HG02884 (cell line): ENCODE measurements at regions not wholly inside any gene's neighbourhood (a gene's known extent, or its start where the extent isn't known, plus 50 kb on each side); places are given as distances from the start of the nearest gene placed in this dataset.
"Not testable (repeated sequence)": the region's sequence is repeated elsewhere in the genome, so short reads cannot be mapped to it uniquely, and the experiment has no call there.

Experiments
- ATAC-seq: cut with Tn5 transposase; IDR thresholded peaks from one replicate; pipeline ENCODE4 v1.9.1; 2021; ENCODE audit warnings: mild to moderate bottlenecking, moderate library complexity; ENCODE audit not compliant: unreplicated experiment

DNA sequence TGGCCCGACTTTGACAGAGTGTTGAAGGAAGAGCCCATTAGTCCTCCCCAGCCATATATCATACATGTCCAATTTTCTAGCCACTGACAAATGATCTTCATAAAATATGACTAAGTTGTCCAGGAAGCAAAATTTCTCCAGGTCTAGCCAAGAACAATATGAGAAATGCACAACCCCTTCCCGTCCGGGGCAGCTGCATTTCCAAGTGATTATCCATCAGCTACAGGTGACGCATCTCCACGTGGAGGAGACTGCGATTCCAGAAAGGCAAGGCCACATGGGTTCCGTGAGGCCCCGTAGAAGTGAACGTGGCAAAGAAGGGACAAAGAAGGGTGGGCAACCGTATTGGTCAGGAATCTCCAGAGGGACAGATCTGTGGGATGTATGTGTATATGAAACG is 118.6 kb downstream of the ATP6V0E2 start:
- ATAC-seq = not testable (repeated sequence)

DNA sequence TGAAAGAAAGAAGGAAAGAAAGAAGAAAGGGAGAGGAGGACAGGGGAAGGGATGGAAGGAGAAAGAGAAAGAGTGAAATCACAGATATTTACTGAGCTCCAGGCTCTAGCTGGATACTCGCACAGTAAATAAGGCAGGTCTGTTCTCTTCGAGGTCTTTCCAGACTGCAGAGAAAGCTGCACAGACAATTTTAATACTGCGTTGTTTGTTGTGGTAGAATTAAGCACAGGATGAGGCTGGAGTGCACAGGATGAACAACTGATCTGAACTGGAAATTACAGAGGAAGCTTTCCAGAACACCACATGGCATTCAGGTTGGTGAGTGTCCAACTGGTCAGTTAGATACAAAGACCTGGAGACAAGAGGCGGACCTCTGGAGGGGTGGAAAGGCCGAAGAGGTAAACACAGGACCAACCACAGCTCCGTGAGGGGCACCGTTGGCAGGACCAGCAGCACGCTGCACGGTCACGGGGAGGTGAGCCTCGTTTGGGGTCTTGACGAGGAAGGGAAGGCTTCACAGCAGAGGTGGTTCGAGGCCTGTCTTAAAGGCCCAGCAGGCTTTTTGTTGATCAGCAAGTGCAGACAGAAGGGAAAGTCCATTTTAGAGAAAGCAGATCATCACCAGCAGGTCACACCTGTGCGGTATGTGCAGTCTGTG is 121.7 kb downstream of the ATP6V0E2 start:
- not testable (repeated sequence) for ATAC-seq

DNA sequence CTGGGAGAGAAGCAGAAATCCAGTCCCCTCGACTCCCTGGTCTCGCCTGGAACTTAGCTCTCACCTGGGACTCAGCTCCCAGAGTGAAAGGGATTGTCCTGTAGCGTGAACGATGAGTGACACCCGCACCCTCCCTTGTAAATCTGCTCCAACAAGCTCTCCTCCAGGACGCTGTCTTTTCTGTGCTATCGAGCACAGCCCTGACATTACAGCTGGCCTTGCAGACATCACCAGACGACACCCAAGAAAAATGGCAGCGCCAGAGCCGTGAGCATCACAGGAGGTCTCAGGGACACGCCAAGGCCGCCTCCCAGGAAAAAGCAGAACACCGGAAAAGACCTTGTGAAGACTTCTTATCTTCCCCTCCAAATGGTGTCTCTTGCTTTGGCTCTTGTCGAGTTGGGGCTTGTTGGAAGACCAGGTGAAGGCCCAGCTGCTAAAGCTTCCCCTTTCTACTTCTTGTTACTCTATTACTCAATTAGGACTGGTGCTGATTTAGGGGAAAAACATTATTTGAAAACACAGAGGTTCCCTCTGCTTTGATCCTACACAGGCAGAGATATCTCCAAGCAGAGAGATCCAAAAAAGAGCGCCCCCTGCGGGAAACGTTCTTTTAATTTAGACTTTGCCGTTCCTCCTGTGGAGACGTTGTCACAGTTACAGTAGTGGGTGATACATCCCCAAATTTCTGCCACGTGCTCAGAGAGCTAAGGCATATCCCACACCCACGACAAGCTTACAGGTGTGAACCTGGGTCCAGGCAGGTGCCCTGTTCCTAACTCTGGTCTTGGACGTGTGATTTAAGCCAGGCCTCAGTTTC is 127.2 kb downstream of the ATP6V0E2 start:
- not testable (repeated sequence) for ATAC-seq

DNA sequence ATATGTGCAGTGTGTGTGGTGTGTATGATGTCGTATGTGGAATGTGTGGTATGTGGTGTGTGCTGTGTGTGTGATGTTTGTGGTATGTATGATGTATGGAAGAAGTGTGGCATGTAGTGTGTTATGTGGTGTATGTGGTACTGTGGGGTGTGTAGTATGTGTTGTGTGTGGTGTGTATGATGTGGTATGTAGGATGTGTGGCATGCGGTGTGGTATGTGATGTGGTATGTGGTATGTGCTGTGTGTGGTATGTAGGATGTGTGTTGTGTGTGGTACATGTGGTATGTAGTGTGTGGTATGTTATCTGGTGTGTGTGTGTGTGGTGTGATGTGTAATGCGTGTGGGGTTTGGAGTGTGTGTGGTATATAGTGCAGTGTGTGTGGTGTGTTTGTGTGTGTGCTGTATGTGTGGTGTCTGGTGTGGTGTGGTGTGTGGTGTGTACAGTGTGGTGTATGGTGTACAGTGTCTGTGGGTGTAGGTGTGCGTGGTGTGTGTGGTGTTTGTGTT is 129.6 kb downstream of the ATP6V0E2 start:
- no peak for ATAC-seq

DNA sequence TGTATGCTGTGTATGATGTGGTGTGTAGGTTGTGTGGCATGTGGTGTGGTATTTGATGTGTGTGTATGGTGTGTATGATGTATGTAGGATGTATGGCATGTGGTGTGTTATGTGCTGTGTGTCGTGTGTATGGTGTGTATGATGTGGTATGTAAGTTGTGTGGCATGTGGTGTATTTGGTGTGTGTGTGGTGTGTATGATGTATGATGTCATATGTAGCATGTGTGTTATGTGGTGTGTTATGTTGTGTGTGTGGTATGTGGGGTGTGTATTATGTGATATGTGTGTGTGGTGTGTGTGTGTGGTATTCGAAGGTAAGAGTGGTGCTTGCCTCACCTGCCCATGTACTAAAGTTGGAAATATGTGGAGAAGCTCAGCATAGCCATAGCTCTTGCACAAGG is 130.2 kb downstream of the ATP6V0E2 start:
- ATAC-seq = not testable (repeated sequence)

DNA sequence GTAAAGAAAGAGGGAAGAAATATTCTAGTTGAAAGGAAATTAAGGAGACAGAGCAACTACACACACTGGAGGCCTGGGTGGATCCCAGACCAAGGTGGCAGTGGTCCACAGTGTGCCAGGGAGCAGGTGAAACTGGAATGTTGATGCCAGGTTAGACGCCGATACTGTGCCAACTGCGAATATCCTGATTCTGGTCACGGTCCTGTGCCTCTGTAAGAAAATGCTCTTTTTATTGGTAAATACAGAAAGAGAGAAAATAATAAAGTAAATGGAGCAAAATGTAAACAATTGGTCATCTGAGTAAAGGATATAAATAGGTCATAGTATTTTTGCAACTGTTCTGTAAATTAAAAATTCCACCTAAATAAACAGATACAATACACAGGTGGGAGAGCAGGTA is 131.1 kb downstream of the ATP6V0E2 start:
- not testable (repeated sequence) for ATAC-seq

DNA sequence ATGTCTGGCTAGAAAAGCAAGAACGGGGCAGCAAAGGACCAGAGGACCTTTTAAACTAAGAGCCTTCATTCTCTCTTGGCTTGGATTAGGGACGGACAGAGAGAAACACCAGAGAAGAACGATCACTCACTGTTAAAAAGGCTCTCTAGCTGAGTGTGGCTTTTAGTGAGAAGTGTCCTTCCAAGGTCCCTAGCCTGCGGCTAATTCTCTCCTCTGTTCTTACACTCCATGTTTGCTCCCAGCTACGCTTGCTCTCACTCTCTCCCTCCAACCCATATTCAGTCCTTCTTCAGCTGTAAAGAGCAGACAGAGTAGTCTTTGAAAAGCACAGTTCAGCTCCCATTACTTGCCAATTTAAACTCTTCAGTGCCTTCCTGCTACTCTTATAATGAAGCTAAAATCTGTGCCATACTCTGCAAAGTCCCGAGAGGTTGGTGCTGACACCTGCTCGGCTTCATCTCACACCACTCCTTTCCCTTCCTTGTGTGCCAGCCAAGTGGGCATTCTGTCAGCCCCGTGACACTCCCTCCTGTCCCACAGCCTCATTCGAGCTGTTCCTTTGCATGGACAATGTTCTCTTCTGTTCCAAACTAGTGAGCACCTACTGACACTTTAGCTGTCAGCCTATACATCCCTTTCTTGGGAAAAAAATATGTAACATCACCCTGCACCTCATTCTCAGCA is 136.0 kb downstream of the ATP6V0E2 start:
- not testable (repeated sequence) for ATAC-seq

DNA sequence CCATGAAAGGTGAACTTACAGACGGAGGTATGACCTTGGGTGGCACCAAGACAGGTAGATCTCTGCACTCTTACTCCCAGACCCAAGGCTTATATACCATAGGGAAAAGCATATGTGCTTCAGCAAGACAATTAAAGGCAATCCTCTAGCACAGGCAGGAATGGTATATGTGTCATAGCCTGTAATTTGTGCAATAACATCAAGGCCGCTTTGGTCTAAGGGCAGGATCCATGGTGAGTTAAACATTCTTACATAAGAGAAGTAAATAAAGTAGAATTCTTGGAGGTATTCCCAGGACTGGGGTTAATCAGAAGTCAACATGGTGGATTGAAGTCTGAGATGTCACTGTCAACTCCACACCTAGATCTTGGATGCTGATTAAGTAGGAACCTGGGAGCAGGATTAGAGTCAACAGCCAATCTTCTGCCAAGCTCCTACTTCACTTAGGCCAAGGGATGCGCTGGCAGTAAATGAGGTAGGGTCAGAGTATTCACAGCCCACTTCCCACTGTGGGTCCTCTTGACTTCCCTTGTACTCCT is 143.0 kb downstream of the ATP6V0E2 start:
- not testable (repeated sequence) for ATAC-seq

DNA sequence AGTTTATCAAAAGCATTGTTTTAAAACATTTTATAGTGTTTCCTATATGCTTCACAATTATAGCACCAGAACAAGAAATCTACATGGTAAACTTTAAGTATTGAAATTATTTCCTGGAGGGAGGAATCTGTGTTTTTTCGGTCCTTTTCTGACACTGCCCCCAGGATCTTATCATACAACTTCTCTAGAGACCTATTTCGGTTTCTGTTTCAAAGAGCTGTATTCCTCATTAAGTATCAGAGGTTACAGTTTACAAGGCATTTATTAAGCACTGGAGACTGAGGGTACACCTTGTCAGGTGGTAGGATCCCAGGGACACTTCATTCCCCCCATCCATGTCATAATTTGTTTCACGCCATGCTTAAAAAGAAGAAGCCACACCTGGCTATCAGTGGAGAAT is 146.4 kb downstream of the ATP6V0E2 start:
- ATAC-seq = not testable (repeated sequence)

DNA sequence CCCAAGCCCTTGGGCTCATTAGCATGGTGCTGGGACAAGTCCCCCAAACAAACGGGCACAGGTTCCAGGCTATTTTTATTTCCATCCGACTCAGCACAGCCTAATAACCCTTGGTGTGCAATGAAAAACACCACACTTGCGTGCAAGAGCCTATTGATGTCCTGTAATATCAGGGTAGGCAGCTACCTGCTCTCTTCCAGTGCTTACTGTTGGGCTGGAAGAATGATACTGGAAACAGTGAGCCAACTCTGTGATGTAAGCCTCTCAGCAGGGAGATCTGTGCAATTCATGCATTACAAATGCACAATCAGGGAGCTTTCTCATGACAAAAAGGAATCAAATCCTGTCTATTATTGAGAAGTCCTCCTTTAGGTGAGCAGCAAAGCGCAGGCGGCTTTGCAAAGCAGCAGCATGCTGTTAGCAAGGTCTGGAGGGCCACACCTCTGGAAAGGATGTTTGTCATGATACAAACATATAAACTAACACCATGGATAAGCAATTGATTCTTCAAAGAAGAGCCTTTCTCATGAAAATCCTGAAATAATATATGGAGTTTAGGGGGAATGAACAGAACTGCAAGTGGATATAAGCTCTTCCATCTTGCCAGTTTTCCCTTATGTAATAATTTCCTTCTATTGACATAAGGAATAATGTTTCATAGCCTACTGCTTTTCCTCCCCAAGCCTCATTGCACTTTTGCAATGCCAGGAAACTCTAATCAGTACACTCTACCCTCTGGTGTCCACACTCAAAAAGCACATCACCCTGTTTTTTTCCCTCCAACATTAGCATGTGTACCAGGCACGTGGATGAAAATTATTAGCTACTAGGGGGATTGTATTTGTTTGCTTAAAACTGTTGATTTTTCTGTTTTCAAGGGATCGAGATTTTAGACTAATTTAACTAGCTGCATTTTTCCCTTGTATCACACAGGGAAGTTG is 151.1 kb downstream of the ATP6V0E2 start:
- not testable (repeated sequence) for ATAC-seq

DNA sequence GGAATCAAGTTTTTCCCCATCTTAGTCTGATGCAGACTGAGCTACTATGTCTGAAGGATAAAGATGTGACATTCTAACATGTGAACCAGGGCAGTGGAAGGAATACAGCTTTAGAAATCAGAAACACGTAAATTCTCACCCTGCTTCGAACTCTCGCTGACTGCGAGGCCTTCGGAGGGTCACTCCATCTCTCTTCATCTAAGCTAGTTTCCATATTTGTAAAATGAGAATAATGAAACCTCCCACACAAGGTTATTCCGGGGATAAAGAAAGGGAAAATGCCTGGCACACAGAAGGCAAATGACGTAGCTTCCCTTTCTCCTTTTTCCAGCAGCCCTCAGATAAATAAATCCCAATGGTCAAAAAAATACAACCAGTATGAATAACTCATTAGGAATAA is 152.0 kb downstream of the ATP6V0E2 start:
- ATAC-seq = not testable (repeated sequence)

DNA sequence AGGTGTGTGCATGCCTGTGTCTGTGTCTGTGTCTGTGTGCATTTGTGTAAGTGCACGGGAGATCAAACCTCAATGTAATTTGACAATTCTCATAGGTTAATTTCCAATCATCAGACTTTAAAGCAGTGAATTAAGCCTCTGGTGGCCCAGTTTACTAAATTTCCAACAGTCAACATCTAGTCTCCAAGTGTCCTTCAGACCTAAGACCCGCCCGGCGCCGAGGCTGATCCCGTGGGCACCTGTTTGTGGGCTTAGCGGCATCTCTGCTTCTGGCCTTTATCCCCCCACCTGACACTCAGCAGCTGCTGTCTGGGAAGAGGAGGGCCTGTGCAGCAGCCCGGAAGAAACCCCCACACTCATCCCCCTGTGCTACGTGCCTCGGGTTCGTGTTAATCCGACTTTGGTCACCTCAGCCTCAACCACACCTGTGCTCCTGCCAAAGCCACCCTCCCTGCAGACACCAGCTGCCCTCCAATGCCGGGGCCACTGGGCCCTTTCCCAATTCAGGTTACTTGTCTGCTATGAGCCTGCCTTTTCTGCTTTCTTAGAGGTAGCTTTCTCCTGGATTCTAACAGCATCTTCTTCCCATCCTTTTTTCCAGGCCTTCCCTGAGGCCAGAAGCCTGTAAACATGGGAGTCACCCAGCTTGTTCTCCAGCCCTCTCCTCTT is 154.7 kb downstream of the ATP6V0E2 start:
- not testable (repeated sequence) for ATAC-seq

DNA sequence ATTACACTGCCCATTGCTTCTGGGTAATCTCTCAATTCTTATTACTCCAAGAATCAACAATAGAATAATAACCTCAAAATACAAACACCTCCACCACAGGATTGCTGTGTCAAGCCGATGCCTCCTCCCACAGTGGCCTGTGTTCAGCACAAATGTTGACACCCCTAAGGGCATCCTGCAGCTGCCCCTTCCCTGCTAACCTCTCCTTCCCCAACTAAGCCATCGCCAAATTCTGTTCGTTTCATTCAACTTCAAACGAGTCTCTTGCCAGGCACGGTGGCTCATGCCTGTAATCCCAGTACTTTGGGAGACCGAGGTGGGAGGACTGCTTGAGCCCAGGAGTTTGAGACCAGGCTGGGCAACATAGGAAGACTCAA is 155.2 kb downstream of the ATP6V0E2 start:
- ATAC-seq = not testable (repeated sequence)

DNA sequence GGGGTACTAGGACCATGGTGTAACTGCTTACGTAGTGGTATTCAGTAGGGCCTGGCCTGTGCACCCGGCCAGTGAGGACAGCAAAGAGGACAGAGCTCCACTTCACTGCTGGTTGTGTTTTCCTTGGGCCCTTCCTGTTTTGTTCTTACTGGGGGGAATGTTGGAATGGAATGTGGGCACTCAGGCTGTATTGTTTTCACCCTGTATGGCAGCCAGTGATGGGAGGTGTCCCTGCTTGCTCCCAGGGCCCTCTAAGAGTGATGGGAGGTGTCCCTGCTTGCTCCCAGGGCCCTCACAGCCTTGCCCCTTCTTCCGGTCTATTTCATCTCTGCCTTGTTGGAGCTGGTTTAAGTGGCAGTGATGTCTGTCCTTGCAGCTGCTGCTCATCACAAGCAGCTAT is 158.0 kb downstream of the ATP6V0E2 start:
- ATAC-seq = not testable (repeated sequence)

DNA sequence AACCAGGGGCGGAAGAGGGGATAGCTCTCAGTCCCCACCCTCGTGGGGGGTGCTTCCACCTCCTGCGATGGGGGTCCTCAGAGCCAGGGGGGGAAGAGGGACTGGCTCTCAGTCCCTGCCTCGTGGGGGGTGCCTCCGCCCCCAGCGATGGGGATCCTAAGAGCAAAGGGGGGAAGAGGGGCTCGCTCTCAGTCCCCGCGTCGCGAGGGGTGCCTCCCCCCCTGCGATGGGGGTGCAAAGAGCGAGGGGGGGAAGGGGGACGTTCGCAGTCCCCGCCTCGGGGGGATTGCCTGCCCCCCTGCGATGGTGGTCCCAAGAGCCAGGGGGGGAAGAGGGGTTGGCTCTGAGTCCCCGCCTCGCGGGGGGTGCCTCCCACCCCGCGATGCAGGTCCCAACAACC is 159.9 kb downstream of the ATP6V0E2 start:
- not testable (repeated sequence) for ATAC-seq

DNA sequence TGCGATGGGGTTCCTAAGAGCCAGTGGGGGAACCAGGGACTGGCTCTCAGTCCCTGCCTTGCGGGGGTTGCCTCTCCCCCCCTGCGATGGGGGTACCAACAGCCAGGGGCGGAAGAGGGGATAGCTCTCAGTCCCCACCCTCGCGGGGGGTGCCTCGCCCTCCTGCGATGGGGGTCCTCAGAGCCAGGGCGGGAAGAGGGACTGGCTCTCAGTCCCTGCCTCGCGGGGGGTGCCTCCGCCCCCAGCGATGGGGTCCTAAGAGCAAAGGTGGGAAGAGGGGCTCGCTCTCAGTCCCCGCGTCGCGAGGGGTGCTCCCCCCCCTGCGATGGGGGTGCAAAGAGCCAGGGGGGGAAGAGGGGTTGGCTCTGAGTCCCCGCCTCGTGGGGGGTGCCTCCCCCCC is 162.0 kb downstream of the ATP6V0E2 start:
- not testable (repeated sequence) for ATAC-seq

DNA sequence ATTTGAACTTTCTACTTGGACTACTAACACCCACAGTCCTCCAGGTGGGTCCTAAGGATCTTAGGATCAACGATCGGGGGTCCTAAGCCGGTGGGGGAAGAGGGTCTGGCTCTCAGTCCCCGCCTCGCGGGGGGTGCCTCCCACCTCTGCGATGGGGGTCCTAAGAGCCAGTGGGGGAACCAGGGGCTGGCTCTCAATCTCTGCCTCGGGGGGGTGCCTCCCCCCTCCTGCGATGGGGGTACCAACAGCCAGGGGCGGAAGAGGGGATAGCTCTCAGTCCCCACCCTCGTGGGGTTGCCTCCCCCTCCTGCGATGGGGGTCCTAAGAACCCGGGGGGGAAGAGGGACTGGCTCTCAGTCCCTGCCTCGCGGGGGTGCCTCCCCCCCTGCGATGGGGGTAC is 165.3 kb downstream of the ATP6V0E2 start:
- ATAC-seq = not testable (repeated sequence)

DNA sequence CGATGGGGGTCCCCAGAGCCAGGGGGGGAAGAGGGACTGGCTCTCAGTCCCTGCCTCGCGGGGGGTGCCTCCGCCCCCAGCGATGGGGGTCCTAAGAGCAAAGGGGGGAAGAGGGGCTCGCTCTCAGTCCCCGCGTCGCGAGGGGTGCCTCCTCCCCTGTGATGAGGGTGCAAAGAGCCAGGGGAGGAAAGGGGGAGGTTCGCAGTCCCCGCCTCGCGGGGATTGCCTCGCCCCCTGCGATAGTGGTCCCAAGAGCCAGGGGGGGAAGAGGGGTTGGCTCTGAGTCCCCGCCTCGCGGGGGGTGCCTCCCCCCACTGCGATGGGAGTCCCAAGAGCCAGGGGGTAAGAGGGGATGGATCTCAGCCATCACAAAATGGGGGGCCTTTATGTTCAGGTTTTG is 168.5 kb downstream of the ATP6V0E2 start:
- not testable (repeated sequence) for ATAC-seq

DNA sequence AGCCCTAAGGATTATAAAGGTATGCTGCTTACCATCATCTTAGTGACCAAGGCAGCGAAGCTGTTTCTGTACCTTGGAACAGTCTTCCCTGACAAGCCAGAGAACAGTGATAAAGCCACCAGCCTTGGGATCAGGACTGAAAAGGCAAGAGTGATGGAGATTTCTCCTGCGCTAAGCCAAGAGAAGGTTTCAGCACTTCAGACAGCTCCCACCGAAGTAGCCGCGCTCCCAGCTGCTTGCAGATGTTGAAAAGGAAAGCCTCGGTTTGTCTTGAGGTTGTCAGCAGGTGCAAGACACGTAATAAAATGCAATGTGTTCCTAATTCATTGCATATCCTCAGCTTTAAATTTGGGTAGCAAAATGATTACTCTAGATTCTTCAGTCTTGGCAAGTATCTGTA is 171.0 kb downstream of the ATP6V0E2 start:
- ATAC-seq = not testable (repeated sequence)
